Kidney capillary endothelial cell (primary cell): ENCODE measurements at regions not wholly inside any gene's neighbourhood (a gene's known extent, or its start where the extent isn't known, plus 50 kb on each side); places are given as distances from the start of the nearest gene placed in this dataset.

Experiments used
- DNase-seq: peaks from one replicate; pipeline ENCODE4 v3.0.0-alpha.2; 2018; ENCODE audit warnings: low spot score

GRCh38 chr2:238791354-238791753, 56.5 kb upstream of the TWIST2 start:
- no peak for DNase-seq

GRCh38 chr2:238793306-238793705, 54.6 kb upstream of the TWIST2 start:
- no peak for DNase-seq

GRCh38 chr2:238793801-238794449, 54.0 kb upstream of the TWIST2 start:
- no peak for DNase-seq

- no peak for DNase-seq
These were observed 51.5 kb upstream of the TWIST2 start for GRCh38 chr2:238796223-238796885.

- DNase-seq: no peak
These were observed 50.3 kb upstream of the TWIST2 start for GRCh38 chr2:238797537-238797936.
